ENCODE measurements at regions not wholly inside any gene's neighbourhood (a gene's known extent, or its start where the extent isn't known, plus 50 kb on each side); places are given as distances from the start of the nearest gene placed in this dataset.

DNA sequence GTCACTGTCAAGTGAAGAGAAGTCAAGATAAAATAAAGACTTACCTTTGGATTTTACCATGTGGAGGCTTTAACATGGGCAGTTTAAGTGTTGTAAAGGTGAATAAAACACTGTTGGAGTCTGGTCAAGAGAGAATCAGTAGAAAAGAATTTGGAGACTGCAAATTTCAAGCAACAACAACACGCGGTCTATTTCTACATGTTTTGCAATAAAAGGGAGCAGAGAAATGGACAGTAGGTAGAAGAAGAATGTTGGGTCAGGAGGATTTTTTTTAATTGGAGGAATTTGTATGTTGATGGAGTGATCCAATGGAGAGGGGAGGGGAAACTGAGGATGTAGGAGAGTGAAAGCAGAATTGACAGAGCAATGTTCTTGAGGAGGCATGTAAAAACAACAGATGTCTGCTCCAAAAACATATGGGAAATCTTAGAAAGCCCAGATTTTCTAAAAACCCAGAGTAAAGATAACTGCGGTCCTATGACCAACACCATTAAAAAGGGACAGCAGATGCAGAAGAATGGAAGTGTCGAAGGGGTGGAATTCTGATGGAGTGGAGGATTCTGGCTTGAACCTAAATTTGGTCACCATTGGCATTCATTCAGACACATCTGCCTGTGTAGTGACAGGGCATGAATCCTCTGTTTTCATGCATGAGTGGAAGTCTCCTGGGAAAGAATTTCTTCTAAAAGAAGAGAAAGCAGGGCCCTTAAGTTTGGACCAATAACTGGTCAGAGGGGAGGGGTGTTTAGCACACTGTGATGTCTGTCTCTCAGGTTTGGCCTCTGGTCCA lies 68.0 kb upstream of the OSBPL8 start:
- TF ChIP-seq, protein P1, sequence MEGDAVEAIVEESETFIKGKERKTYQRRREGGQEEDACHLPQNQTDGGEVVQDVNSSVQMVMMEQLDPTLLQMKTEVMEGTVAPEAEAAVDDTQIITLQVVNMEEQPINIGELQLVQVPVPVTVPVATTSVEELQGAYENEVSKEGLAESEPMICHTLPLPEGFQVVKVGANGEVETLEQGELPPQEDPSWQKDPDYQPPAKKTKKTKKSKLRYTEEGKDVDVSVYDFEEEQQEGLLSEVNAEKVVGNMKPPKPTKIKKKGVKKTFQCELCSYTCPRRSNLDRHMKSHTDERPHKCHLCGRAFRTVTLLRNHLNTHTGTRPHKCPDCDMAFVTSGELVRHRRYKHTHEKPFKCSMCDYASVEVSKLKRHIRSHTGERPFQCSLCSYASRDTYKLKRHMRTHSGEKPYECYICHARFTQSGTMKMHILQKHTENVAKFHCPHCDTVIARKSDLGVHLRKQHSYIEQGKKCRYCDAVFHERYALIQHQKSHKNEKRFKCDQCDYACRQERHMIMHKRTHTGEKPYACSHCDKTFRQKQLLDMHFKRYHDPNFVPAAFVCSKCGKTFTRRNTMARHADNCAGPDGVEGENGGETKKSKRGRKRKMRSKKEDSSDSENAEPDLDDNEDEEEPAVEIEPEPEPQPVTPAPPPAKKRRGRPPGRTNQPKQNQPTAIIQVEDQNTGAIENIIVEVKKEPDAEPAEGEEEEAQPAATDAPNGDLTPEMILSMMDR (conservative IDR thresholded peaks at IDR 0.05), result no peak
- TF ChIP-seq ZFX (IDR thresholded peaks at IDR 0.05), result no peak

Data from C4-2B (cell line).